ENCODE measurements at regions not wholly inside any gene's neighbourhood (a gene's known extent, or its start where the extent isn't known, plus 50 kb on each side); places are given as distances from the start of the nearest gene placed in this dataset.

GRCh38 chr2:125175415-125175814 is 1150.3 kb downstream of the CNTNAP5 start:
- no peaks in the 10 kb centered on the region for H3K27me3 ChIP-seq (replicated peaks in 1 of 2; ENCODE audit: control insufficient read depth in 2 of 2, insufficient read depth in 2 of 2, low read length in 1 of 2)
- H3K36me3 ChIP-seq (ENCODE audit: control insufficient read depth in 2 of 2, insufficient read depth in 2 of 2, low read length in 1 of 2), result no peaks in the 10 kb centered on the region
- no peak overlapping the region for H3K9ac ChIP-seq (ENCODE audit: control insufficient read depth, insufficient read depth, low read length)
- H3K4me1 ChIP-seq (ENCODE audit: control insufficient read depth, insufficient read depth, low read length), result no peaks in the 10 kb centered on the region
- no peaks in the 10 kb centered on the region; the same call in 2 of the 3 replicates for H3K9me3 ChIP-seq (replicated peaks; ENCODE audit: control insufficient read depth, insufficient read depth, low read length)
- DNase-seq (ENCODE audit: low read depth, low spot score) (no peak), ATAC-seq (no peak), FAIRE-seq (no peak)
- intact Hi-C loops (cut with micrococcal nuclease; ENCODE audit: unreplicated experiment) (no loop called here), in situ Hi-C loops (cut with MboI) (no loop called here)
- BruUV-seq (replicated peaks), result no TSS peak
- ChIA-PET SMC1A (ENCODE audit: uncharacterized antibody, unreplicated experiment) (no interaction called here), RAD21 (ENCODE audit: unreplicated experiment) (no interaction called here), CTCF (no interaction called here), POLR2A (no interaction called here)
- no peaks in the 10 kb centered on the region for H3K79me2 ChIP-seq (ENCODE audit: control insufficient read depth, insufficient read depth, low read length)
- H3K4me2 ChIP-seq (ENCODE audit: control insufficient read depth, insufficient read depth), result no peak overlapping the region
- no peak overlapping the region for H3K4me3 ChIP-seq
- H4K20me1 ChIP-seq (ENCODE audit: control insufficient read depth, insufficient read depth), result no peaks in the 10 kb centered on the region
- no peak overlapping the region for H2AFZ ChIP-seq (ENCODE audit: control insufficient read depth, low read depth, low read length)
- no peak overlapping the region for H3K27ac ChIP-seq (ENCODE audit: control insufficient read depth, insufficient read depth)
- no peak for TF ChIP-seq ETV6 (conservative IDR thresholded peaks at IDR 0.05 in 1 of 2, IDR thresholded peaks at IDR 0.05 in 1 of 2; ENCODE audit: borderline replicate concordance in 1 of 2, low read depth in 1 of 2)
- TF ChIP-seq BCL3 (IDR thresholded peaks at IDR 0.05; ENCODE audit: borderline replicate concordance, insufficient read depth, low read depth, low read length, poor library complexity, severe bottlenecking), result no peak
- TF ChIP-seq RAD21 (IDR thresholded peaks at IDR 0.05; ENCODE audit: insufficient read depth, low read depth, low read length), result no peak
- TF ChIP-seq, protein P1, sequence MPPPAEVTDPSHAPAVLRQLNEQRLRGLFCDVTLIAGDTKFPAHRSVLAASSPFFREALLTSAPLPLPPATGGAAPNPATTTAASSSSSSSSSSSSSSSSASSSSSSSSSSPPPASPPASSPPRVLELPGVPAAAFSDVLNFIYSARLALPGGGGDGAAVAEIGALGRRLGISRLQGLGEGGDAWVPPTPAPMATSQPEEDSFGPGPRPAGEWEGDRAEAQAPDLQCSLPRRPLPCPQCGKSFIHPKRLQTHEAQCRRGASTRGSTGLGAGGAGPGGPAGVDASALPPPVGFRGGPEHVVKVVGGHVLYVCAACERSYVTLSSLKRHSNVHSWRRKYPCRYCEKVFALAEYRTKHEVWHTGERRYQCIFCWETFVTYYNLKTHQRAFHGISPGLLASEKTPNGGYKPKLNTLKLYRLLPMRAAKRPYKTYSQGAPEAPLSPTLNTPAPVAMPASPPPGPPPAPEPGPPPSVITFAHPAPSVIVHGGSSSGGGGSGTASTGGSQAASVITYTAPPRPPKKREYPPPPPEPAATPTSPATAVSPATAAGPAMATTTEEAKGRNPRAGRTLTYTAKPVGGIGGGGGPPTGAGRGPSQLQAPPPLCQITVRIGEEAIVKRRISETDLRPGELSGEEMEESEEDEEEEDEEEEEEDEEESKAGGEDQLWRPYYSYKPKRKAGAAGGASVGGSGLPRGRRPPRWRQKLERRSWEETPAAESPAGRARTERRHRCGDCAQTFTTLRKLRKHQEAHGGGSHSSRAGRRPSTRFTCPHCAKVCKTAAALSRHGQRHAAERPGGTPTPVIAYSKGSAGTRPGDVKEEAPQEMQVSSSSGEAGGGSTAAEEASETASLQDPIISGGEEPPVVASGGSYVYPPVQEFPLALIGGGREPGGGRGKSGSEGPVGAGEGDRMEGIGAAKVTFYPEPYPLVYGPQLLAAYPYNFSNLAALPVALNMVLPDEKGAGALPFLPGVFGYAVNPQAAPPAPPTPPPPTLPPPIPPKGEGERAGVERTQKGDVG (CRISPR knock-in tag; IDR thresholded peaks at IDR 0.05), result no peak
- TF ChIP-seq KAT2A (conservative IDR thresholded peaks at IDR 0.05; ENCODE audit: control insufficient read depth, low read depth, low read length), result no peak
- TF ChIP-seq, protein P2, sequence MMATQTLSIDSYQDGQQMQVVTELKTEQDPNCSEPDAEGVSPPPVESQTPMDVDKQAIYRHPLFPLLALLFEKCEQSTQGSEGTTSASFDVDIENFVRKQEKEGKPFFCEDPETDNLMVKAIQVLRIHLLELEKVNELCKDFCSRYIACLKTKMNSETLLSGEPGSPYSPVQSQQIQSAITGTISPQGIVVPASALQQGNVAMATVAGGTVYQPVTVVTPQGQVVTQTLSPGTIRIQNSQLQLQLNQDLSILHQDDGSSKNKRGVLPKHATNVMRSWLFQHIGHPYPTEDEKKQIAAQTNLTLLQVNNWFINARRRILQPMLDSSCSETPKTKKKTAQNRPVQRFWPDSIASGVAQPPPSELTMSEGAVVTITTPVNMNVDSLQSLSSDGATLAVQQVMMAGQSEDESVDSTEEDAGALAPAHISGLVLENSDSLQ (IDR thresholded peaks at IDR 0.05), result no peak
- no peak for TF ChIP-seq CEBPB (IDR thresholded peaks at IDR 0.05; ENCODE audit: borderline replicate concordance in 1 of 2, low read depth in 2 of 2, low read length in 2 of 2)
- TF ChIP-seq, protein P3, sequence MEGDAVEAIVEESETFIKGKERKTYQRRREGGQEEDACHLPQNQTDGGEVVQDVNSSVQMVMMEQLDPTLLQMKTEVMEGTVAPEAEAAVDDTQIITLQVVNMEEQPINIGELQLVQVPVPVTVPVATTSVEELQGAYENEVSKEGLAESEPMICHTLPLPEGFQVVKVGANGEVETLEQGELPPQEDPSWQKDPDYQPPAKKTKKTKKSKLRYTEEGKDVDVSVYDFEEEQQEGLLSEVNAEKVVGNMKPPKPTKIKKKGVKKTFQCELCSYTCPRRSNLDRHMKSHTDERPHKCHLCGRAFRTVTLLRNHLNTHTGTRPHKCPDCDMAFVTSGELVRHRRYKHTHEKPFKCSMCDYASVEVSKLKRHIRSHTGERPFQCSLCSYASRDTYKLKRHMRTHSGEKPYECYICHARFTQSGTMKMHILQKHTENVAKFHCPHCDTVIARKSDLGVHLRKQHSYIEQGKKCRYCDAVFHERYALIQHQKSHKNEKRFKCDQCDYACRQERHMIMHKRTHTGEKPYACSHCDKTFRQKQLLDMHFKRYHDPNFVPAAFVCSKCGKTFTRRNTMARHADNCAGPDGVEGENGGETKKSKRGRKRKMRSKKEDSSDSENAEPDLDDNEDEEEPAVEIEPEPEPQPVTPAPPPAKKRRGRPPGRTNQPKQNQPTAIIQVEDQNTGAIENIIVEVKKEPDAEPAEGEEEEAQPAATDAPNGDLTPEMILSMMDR (IDR thresholded peaks at IDR 0.05 in 2 of 3, conservative IDR thresholded peaks at IDR 0.05 in 1 of 3; ENCODE audit: control insufficient read depth in 2 of 3, extremely low read depth in 1 of 3, insufficient read depth in 1 of 3, low read depth in 3 of 3, low read length in 3 of 3), result no peak
- 0% methylated on average over 1 of the region's 1 CpG for WGBS (ENCODE audit: insufficient coverage, insufficient replicate concordance, low lambda C conversion rate, missing lambda C conversion rate)

Measured in GM12878 (cell line).